Stimulated activated CD4-positive, alpha-beta T cell treated with anti-CD3 and anti-CD28 coated beads, Interleukin-12 subunit alpha, Interleukin-12 subunit beta, amount 100 ng/mL, for 48 hours (primary cell): ENCODE measurements at regions not wholly inside any gene's neighbourhood (a gene's known extent, or its start where the extent isn't known, plus 50 kb on each side); places are given as distances from the start of the nearest gene placed in this dataset.
"Not testable (repeated sequence)": the region's sequence is repeated elsewhere in the genome, so short reads cannot be mapped to it uniquely, and the experiment has no call there.

Experiments used
- DNase-seq, 3 donors: peaks; one replicate each; pipeline ENCODE4 v3.0.0-alpha.2; 2020; ENCODE audit warnings: low read depth in 2 of 3, low spot score in 1 of 3

DNA sequence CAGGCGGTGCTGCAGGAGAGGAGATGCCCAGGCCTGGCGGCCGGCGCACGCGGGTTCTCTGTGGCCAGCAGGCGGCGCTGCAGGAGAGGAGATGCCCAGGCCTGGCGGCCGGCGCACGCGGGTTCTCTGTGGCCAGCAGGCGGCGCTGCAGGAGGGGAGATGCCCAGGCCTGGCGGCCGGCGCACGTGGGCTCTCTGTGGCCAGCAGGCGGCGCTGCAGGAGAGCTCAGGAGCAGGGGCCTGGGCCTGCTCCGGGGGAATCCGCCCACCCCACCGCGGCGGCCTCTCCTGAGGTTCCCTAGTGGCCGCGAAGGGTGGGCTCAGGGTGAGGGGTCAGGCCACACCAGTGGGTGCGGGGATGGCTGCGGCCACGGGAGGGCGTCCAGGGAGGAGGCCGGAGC lies 75.9 kb downstream of the OR4F16 start:
- not testable (repeated sequence) for DNase-seq

DNA sequence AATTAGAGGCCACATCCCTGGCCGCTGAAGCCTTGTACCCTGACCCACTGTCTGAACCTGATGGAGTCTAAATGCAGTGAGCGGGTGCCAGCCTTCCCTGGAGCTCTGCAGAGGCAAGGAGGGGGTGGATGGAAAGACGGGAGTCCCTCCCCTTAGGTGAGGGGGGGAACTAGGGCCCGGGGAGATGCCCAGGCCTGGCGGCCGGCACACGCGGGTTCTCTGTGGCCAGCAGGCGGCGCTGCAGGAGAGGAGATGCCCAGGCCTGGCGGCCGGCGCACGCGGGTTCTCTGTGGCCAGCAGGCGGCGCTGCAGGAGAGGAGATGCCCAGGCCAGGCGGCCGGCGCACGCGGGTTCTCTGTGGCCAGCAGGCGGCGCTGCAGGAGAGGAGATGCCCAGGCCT lies 77.3 kb downstream of the OR4F16 start:
- DNase-seq, result not testable (repeated sequence)

DNA sequence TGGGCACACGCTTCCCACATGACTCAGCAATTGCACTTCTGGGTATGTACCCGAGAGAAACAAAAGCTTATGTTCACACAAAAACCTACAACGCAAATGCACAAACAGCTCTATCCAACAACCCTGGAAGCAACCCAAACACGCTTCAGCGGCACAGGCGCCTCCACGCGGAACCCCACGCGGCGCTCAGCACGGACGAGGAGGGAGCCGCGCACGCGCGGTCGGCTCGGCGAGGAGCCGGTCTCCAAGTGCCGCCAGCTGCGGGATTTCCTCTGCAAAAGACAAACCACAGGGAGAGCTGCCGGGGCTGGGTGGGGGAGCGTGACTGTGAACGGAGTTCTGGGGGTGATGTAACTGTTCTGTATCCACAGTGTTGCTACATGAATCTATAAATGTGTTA lies 81.2 kb downstream of the OR4F16 start:
- DNase-seq, result peak in 2 of 3 donors; percentile 8 to 13

DNA sequence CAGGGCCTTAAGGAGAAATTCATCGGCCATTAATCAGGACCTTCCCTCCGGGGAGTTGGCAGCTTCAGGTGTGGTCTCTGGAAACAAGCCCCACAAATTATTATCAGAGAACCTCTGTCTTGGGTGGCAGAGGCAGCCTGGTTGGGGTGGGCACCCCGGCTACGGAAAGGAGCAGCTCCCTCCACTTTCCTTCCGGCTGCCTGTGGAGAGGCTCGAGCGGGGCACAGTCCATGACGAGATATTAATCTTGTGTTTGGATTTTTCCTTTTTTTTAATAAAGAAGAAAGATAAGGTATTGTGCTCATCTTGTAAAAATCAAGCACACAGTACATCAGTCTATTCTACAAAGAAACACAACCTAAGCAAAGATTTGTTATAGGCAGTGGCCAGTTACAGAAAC lies 98.2 kb downstream of the OR4F16 start:
- not testable (repeated sequence) for DNase-seq

DNA sequence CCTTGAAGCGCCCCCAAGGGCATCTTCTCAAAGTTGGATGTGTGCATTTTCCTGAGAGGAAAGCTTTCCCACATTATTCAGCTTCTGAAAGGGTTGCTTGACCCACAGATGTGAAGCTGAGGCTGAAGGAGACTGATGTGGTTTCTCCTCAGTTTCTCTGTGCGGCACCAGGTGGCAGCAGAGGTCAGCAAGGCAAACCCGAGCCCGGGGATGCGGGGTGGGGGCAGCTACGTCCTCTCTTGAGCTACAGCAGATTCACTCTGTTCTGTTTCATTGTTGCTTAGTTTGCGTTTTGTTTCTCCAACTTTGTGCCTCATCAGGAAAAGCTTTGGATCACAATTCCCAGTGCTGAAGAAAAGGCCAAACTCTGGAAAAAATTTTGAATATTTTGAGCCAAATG lies 100.5 kb downstream of the OR4F16 start:
- peak; percentile 40 to 55 (median 51) for DNase-seq
